B cell (primary cell): ENCODE measurements at regions not wholly inside any gene's neighbourhood (a gene's known extent, or its start where the extent isn't known, plus 50 kb on each side); places are given as distances from the start of the nearest gene placed in this dataset.

Experiments used
- ATAC-seq: fragments of 200-7000 bp; cut with Tn5 transposase; one replicate; pipeline ENCODE4 v1.10.0; 2021; ENCODE audit warnings: low read depth, mild to moderate bottlenecking, moderate number of reproducible peaks, moderate library complexity
- CTCF ChIA-PET: fragments of 350-600 bp; sonication (Branson Sonifier 250); formaldehyde crosslinking; loops from one replicate; lab custom pipeline; 2021; ENCODE audit warnings: antibody characterized with exemption, inconsistent platforms; lab: Charles Lee
- POLR2A ChIA-PET: fragments of 350-600 bp; sonication (Branson Sonifier 250); formaldehyde crosslinking; loops from one replicate; lab custom pipeline; 2021; ENCODE audit warnings: antibody characterized with exemption; lab: Charles Lee
- DNase-seq: peaks from one replicate; pipeline ENCODE4 v3.0.0; 2013
- H2AFZ ChIP-seq: 2 replicates; pipeline ENCODE4 v1.6.1; 2012; ENCODE audit warnings: mild to moderate bottlenecking, low read depth, low read length; ENCODE audit not compliant: insufficient read depth, poor library complexity, severe bottlenecking
- H3K27ac ChIP-seq, 2 donors: 1 replicate in 1 of 2; 2 replicates in 1 of 2; pipeline ENCODE4 v1.5.1; 2012 to 2013; ENCODE audit warnings: low read length in 2 of 2, mild to moderate bottlenecking in 2 of 2, moderate library complexity in 1 of 2
- H3K27me3 ChIP-seq, 4 experiments: fragments of 200-600 bp in 1 of 4; sonication (generic) in 1 of 4; replicated peaks in 1 of 4; 1 replicate in 2 of 4; 2 replicates in 2 of 4; pipeline versions ENCODE4 v1.6.1 to v1.7.0; 2013 to 2016; ENCODE audit warnings: low read length in 3 of 4, mild to moderate bottlenecking in 2 of 4, mixed read lengths in 1 of 4, moderate library complexity in 1 of 4; ENCODE audit not compliant: insufficient read depth in 4 of 4, control insufficient read depth in 3 of 4; ENCODE audit errors: control extremely low read depth in 1 of 4
- H3K36me3 ChIP-seq, 2 experiments: replicated peaks in 1 of 2; 1 replicate in 1 of 2; 2 replicates in 1 of 2; pipeline versions ENCODE4 v1.6.1 to v1.7.1; 2013; ENCODE audit warnings: low read length in 1 of 2; ENCODE audit not compliant: insufficient read depth in 2 of 2, control insufficient read depth in 1 of 2; ENCODE audit errors: control extremely low read depth in 1 of 2, extremely low read depth in 1 of 2
- H3K4me1 ChIP-seq, 2 donors: fragments of 200-600 bp in 1 of 2; sonication (generic) in 1 of 2; 1 replicate in 1 of 2; 2 replicates in 1 of 2; pipeline versions ENCODE4 v1.5.1 to v1.6.1; 2013 to 2017; ENCODE audit warnings: low read length in 2 of 2; ENCODE audit not compliant: control insufficient read depth in 2 of 2, insufficient read depth in 2 of 2
- H3K4me2 ChIP-seq: replicated peaks from 2 replicates; pipeline ENCODE3; 2012; ENCODE audit warnings: mild to moderate bottlenecking, low read depth, low read length; ENCODE audit not compliant: poor library complexity, severe bottlenecking
- H3K4me3 ChIP-seq, 5 experiments: fragments of 200-600 bp in 1 of 5; sonication (generic) in 1 of 5; 1 replicate in 3 of 5; 2 replicates in 2 of 5; pipeline versions ENCODE4 v1.5.1 to v1.7.0; 2011 to 2016; ENCODE audit warnings: low read length in 4 of 5, mild to moderate bottlenecking in 4 of 5, low read depth in 2 of 5, control low read depth in 1 of 5, moderate library complexity in 1 of 5; ENCODE audit not compliant: insufficient read depth in 1 of 5; ENCODE audit errors: control extremely low read depth in 1 of 5, extremely low read depth in 1 of 5
- H3K79me2 ChIP-seq: fragments of 200-600 bp; sonication (generic); one replicate; pipeline ENCODE4 v1.6.0; 2016; ENCODE audit warnings: low read length; ENCODE audit not compliant: control insufficient read depth, insufficient read depth
- H3K9ac ChIP-seq: fragments of 200-600 bp; sonication (generic); 2 replicates; pipeline ENCODE4 v1.6.1; 2017; ENCODE audit warnings: mild to moderate bottlenecking, low read length, moderate library complexity
- H3K9me3 ChIP-seq, 3 donors: one replicate each; pipeline versions ENCODE4 v1.6.1 to v1.7.1; 2013; ENCODE audit warnings: low read length in 2 of 3; ENCODE audit not compliant: control insufficient read depth in 2 of 3, insufficient read depth in 1 of 3; ENCODE audit errors: control extremely low read depth in 1 of 3
- H4K20me1 ChIP-seq: 2 replicates; pipeline ENCODE4 v1.6.0; 2012; ENCODE audit warnings: mild to moderate bottlenecking, low read length; ENCODE audit not compliant: insufficient read depth, control insufficient read depth, poor library complexity, severe bottlenecking
- H3K27ac Mint-ChIP-seq: one replicate; pipeline ENCODE4 v1.8.0; 2021; ENCODE audit warnings: mixed read lengths
- H3K27me3 Mint-ChIP-seq: one replicate; pipeline ENCODE4 v1.8.0; 2021; ENCODE audit warnings: mixed read lengths
- H3K4me1 Mint-ChIP-seq: one replicate; pipeline ENCODE4 v1.8.0; 2021; ENCODE audit warnings: mixed read lengths
- H3K4me3 Mint-ChIP-seq: one replicate; pipeline ENCODE4 v1.8.0; 2021; ENCODE audit warnings: mixed read lengths
- H3K9me3 Mint-ChIP-seq: one replicate; pipeline ENCODE4 v1.8.0; 2022; ENCODE audit warnings: mixed read lengths; ENCODE audit not compliant: insufficient read depth
- CTCF ChIP-seq: fragments of 200-600 bp; IDR thresholded peaks from one replicate; pipeline ENCODE4 v1.8.0; 2022; ENCODE audit warnings: antibody characterized with exemption, mild to moderate bottlenecking
- EZH2 ChIP-seq: IDR thresholded peaks from 2 replicates; pipeline ENCODE4 v1.6.1; 2012; ENCODE audit warnings: borderline replicate concordance, low read depth, mild to moderate bottlenecking, moderate library complexity, low read length; ENCODE audit not compliant: insufficient read depth, poor library complexity, severe bottlenecking
- WGBS: methylation state at CpG from one replicate; pipeline ENCODE4 v1.1.5; 2013; ENCODE audit warnings: missing lambda C conversion rate; ENCODE audit not compliant: insufficient coverage; 5-methylcytosine and 5-hydroxymethylcytosine counted together
- intact Hi-C: fragments of 100-400 bp; cut with micrococcal nuclease; formaldehyde crosslinking; loops from one replicate; pipeline ENCODE4 v1.10.0; 2022

DNA sequence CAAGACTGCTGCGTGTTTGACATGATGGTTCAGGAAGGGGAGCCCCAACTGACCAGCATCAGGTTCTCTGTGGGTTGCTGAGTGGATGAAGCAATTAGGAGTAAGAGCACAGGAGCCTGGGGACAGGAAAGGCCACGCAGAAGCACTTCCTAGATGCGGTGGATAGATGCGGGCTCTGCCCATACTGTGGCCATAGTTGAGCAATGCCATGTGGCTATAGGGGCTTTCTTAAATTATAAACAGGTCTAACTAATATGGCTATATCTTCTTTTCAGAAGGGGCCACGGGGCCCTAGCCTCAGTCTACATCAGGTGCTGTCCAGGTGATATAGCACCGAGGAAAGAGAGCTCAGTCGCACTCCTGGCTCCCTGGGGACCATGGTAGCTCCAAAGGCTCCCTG is 198.6 kb downstream of the GADD45G start:
- intact Hi-C loops, result no loop called here
- POLR2A ChIA-PET, result no interaction called here
- CTCF ChIA-PET, result no interaction called here
- no peaks in the 10 kb centered on the region for H3K36me3 ChIP-seq
- H3K4me2 ChIP-seq, result no peak overlapping the region
- H3K4me1 ChIP-seq, result no peaks in the 10 kb centered on the region
- peaks cover 2% of the 10 kb centered on the region for H3K27me3 Mint-ChIP-seq
- no peaks in the 10 kb centered on the region for H4K20me1 ChIP-seq
- no peaks in the 10 kb centered on the region for H3K9me3 ChIP-seq
- no peak overlapping the region for H2AFZ ChIP-seq
- no peak for TF ChIP-seq EZH2
- TF ChIP-seq CTCF, result no peak
- H3K9ac ChIP-seq, result no peak overlapping the region
- whole genome bisulfite sequencing, result 87% methylated on average over 4 of the region's 7 CpGs
- no peak overlapping the region for H3K4me3 ChIP-seq
- no peak for DNase-seq
- no peak overlapping the region for H3K4me3 Mint-ChIP-seq
- no peaks in the 10 kb centered on the region for H3K9me3 Mint-ChIP-seq
- H3K4me1 Mint-ChIP-seq, result no peaks in the 10 kb centered on the region
- ATAC-seq, result no peak
- H3K27me3 ChIP-seq, result no peaks in the 10 kb centered on the region
- H3K27ac Mint-ChIP-seq, result no peak overlapping the region
- H3K79me2 ChIP-seq, result no peaks in the 10 kb centered on the region
- H3K27ac ChIP-seq, result no peak overlapping the region

GRCh38 chr9:89804766-89805531 is 200.1 kb downstream of the GADD45G start:
- Mint-ChIP-seq H3K27me3 (peaks cover 2% of the 10 kb centered on the region), H3K4me1 (no peaks in the 10 kb centered on the region), H3K4me3 (no peak overlapping the region), H3K27ac (no peak overlapping the region), H3K9me3 (no peaks in the 10 kb centered on the region)
- no peak overlapping the region for H3K4me3 ChIP-seq
- no peak for TF ChIP-seq CTCF
- no peak for TF ChIP-seq EZH2
- 73% methylated on average over 5 of the region's 8 CpGs for WGBS
- H3K4me1 ChIP-seq, result no peaks in the 10 kb centered on the region
- H3K27me3 ChIP-seq, result no peaks in the 10 kb centered on the region
- no peak overlapping the region for H3K9ac ChIP-seq
- no peak overlapping the region for H3K4me2 ChIP-seq
- H3K27ac ChIP-seq, result no peak overlapping the region
- no peak overlapping the region for H2AFZ ChIP-seq
- intact Hi-C loops, result no loop called here
- H3K79me2 ChIP-seq, result no peaks in the 10 kb centered on the region
- ChIA-PET POLR2A (no interaction called here), CTCF (interaction anchor here (0.7 kb wide), 1 partner anchor 11 kb away, joined by 3 read pairs; no protein-coding TSS in a partner anchor)
- H3K9me3 ChIP-seq, result no peaks in the 10 kb centered on the region
- DNase-seq (no peak), ATAC-seq (no peak)
- no peaks in the 10 kb centered on the region for H3K36me3 ChIP-seq
- no peaks in the 10 kb centered on the region for H4K20me1 ChIP-seq
